ENCODE measurements at regions not wholly inside any gene's neighbourhood (a gene's known extent, or its start where the extent isn't known, plus 50 kb on each side); places are given as distances from the start of the nearest gene placed in this dataset.

GRCh38 chr2:191773136-191773535 is 73.8 kb downstream of the CAVIN2 start:
- TF ChIP-seq POLR2A (IDR thresholded peaks at IDR 0.05) (no peak), CTCF (IDR thresholded peaks at IDR 0.05) (no peak), POLR2AphosphoS5 (IDR thresholded peaks at IDR 0.05) (no peak)
